Heart left ventricle (tissue), 13 donors: ENCODE measurements at regions not wholly inside any gene's neighbourhood (a gene's known extent, or its start where the extent isn't known, plus 50 kb on each side); places are given as distances from the start of the nearest gene placed in this dataset.

Source experiments
- CTCF ChIP-seq, 12 donors: fragments of 200-600 bp; sonication (generic) in 4 of 12; IDR thresholded peaks; one replicate each; pipeline versions ENCODE4 v1.5.0 to v1.8.0; 2018 to 2022; ENCODE audit warnings: antibody characterized with exemption in 12 of 12, mild to moderate bottlenecking in 5 of 12
- POLR2A ChIP-seq, 2 donors: fragments of 450-650 bp; IDR thresholded peaks; one replicate each; pipeline ENCODE4 v1.6.1; 2017; ENCODE audit warnings: antibody characterized with exemption in 2 of 2, mild to moderate bottlenecking in 2 of 2, moderate library complexity in 2 of 2
- donor health status: ischemic (EF 13 %, LVEDD 7.1; RV severe dilation, severe dysfunction).
- donor health status: DM: no; HTN: yes; CAD: no.
- donor health status: DM: no; HTN: no; CAD: no.
- donor health status: ischemic (EF 25% LVEDD 6.9; RV normal size, moderate dysfunction).
- donor health status: ischemic (EF 25% LVEDD 5.7; RV mildly dilated, moderate dysfunction).
- donor health status: ischemic (EF 35%, LVEDD 5.7; RV mildly dilated, moderate dysfunction).
- donor health status: nonischemic (EF 11% LVEDD 7.7; RV severe dilation, severe dysfunction).
- donor health status: DM: yes; HTN: yes; CAD: no.
- donor health status: PGD.
- donor health status: ischemic (EF 29% LVEDD 5.4; RV normal size, mild dysfunction).
- donor health status: nonischemic (EF 23%, LVEDD 6.1; RV moderate dilation, normal function).

- TF ChIP-seq CTCF (IDR thresholded peaks at IDR 0.05) (no peak), POLR2A (IDR thresholded peaks at IDR 0.05) (no peak)
Observed at GRCh38 chr2:121881950-121882349, 126.5 kb downstream of the TSN start.
